Erythroblast (primary cell): ENCODE measurements at regions not wholly inside any gene's neighbourhood (a gene's known extent, or its start where the extent isn't known, plus 50 kb on each side); places are given as distances from the start of the nearest gene placed in this dataset.

Source experiments
- GATA1 ChIP-seq: IDR thresholded peaks from 2 replicates; pipeline ENCODE4 v1.6.1; 2011; ENCODE audit warnings: low read depth, mild to moderate bottlenecking, control low read depth, low read length, moderate library complexity
- POLR2A ChIP-seq: IDR thresholded peaks from 2 replicates; pipeline ENCODE4 v1.6.1; 2011; ENCODE audit warnings: mild to moderate bottlenecking, low read length

GRCh38 chrX:138930583-138930945 is 219.0 kb upstream of the FGF13 start:
- TF ChIP-seq POLR2A (no peak), GATA1 (no peak)
